ENCODE measurements at regions not wholly inside any gene's neighbourhood (a gene's known extent, or its start where the extent isn't known, plus 50 kb on each side); places are given as distances from the start of the nearest gene placed in this dataset.

GRCh38 chr13:68048802-68049359 is 818.7 kb upstream of the PCDH9 start:
- TF ChIP-seq CTCF (tag by site-specific recombination; IDR thresholded peaks at IDR 0.05) = no peak
- no peak for TF ChIP-seq ZFP3 (tag by site-specific recombination; IDR thresholded peaks at IDR 0.05; ENCODE audit: low read depth)
- no peak for TF ChIP-seq ZBTB20 (tag by site-specific recombination; IDR thresholded peaks at IDR 0.05)
